ENCODE measurements at regions not wholly inside any gene's neighbourhood (a gene's known extent, or its start where the extent isn't known, plus 50 kb on each side); places are given as distances from the start of the nearest gene placed in this dataset.

DNA sequence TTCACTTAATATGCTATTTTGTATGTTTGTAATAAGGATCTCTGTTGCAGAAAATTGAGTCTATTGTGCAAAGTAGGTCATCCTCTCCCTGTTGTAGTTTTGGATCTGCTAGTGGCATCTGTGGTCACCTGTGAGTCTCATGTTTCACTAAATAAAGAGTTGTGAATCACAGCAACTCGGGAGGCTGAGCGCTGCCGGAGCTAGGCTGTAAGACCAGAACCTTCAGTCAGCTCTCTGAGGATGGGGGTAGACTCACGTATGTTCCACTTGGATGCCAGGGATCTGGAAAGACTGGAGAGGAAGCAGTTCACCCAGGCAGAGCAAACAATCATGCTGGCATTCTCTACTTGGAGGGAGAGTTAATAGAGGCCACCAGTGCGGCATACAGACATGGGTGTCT is 187.3 kb upstream of the FOXA2 start:
- DNase-seq (ENCODE audit: insufficient read length) = no peak
- TF ChIP-seq POLR2AphosphoS5 (IDR thresholded peaks at IDR 0.05; ENCODE audit: low read depth, low read length) (no peak), POLR2A (IDR thresholded peaks at IDR 0.05; ENCODE audit: low read depth, low read length) (no peak), TAF1 (IDR thresholded peaks at IDR 0.05; ENCODE audit: borderline replicate concordance, low read depth, low read length) (no peak)
- FAIRE-seq = no peak

DNA sequence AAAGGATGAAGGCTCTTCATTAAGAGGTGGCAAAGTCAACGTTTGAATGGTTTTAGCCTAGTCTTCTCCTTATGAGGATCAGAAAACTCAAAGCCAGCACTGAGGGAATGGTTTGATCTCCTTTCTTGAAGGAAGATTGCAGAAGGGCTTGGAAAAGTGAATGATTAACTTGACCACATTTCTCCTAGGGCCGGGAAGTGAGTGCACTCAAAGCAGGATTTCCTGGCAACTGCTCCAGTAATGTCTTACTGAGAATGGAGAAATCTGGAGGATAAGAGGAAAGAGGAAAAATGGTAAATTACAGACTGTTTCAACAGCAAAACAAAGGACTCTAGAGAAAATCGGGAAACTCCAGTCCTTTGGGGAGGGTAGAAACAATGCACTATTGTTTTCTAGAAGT is 189.0 kb upstream of the FOXA2 start:
- TF ChIP-seq TAF1 (IDR thresholded peaks at IDR 0.05; ENCODE audit: borderline replicate concordance, low read depth, low read length) = no peak
- TF ChIP-seq POLR2AphosphoS5 (IDR thresholded peaks at IDR 0.05; ENCODE audit: low read depth, low read length) = no peak
- no peak for TF ChIP-seq POLR2A (IDR thresholded peaks at IDR 0.05; ENCODE audit: low read depth, low read length)
- no peak for FAIRE-seq

DNA sequence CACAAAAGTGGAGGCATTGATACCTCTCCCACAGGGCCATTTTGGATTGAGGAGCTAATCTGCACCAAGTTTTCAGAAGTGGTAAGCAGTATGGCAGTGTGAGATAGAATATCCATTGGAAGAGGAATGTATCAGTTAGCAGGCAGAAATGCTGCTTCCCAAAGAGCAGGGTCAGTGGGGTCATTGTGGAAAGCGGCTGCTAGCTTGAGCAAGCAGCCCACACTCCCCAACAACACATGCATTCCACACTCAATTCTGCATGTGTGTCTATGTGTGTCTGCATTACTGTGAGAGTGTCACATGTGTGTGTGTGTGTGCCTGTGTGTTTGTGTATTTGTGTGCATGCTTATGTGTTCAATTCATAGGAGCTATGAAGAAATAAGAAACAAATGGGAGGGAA is 190.9 kb upstream of the FOXA2 start:
- FAIRE-seq = no peak
- DNase-seq (ENCODE audit: insufficient read length) = no peak
- TF ChIP-seq TAF1 (IDR thresholded peaks at IDR 0.05; ENCODE audit: borderline replicate concordance, low read depth, low read length) (no peak), POLR2AphosphoS5 (IDR thresholded peaks at IDR 0.05; ENCODE audit: low read depth, low read length) (no peak), POLR2A (IDR thresholded peaks at IDR 0.05; ENCODE audit: low read depth, low read length) (no peak)

More for the DNA sequence above, 189.0 kb upstream of the FOXA2 start:
- no peak for DNase-seq (ENCODE audit: insufficient read length)

DNA sequence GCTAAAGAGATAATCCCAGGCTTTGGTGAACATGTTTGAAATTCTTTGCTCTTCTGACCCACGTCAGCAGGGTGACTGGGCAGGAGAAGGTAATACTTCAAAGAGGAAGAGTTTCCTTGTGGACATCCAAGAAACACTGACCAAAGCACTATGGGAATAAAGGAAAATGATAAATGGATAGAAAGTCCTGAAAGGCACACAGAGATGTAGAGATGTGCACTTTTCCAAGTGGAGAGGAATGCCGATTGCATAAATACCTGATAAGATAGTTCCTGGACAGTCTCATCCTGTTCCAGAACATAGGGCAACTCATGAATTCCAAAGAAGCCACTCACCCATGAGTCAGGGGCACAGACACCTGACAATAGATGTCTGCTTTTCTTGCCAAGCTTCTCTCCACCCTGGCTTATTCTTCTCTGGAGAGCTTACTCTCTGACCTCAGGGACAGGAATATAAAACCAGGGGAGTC is 191.3 kb upstream of the FOXA2 start:
- FAIRE-seq = no peak
- DNase-seq (ENCODE audit: insufficient read length) = no peak
- no peak for TF ChIP-seq TAF1 (IDR thresholded peaks at IDR 0.05; ENCODE audit: borderline replicate concordance, low read depth, low read length)
- no peak for TF ChIP-seq POLR2AphosphoS5 (IDR thresholded peaks at IDR 0.05; ENCODE audit: low read depth, low read length)
- no peak for TF ChIP-seq POLR2A (IDR thresholded peaks at IDR 0.05; ENCODE audit: low read depth, low read length)

DNA sequence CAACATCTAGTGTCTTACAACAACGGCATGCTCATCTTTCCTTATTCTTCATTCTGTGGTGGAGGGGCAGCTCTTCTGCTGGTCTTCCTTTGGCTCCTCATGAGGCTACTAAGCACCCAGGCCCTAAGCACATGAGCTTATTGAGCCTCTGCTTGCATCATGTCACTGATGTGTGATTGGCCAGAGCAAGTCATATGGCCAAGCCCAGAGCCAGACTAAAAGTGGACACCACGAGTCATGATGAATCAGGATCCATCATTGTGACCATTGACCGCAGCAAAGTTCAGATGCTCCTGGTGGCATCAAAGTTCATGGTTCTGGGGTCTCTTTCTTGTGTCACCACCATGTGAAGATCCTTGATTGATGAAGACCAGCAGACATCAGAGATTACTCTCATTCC is 192.0 kb upstream of the FOXA2 start:
- DNase-seq (ENCODE audit: insufficient read length) (no peak), FAIRE-seq (no peak)
- TF ChIP-seq POLR2A (IDR thresholded peaks at IDR 0.05; ENCODE audit: low read depth, low read length) (no peak), POLR2AphosphoS5 (IDR thresholded peaks at IDR 0.05; ENCODE audit: low read depth, low read length) (no peak), TAF1 (IDR thresholded peaks at IDR 0.05; ENCODE audit: borderline replicate concordance, low read depth, low read length) (no peak)

DNA sequence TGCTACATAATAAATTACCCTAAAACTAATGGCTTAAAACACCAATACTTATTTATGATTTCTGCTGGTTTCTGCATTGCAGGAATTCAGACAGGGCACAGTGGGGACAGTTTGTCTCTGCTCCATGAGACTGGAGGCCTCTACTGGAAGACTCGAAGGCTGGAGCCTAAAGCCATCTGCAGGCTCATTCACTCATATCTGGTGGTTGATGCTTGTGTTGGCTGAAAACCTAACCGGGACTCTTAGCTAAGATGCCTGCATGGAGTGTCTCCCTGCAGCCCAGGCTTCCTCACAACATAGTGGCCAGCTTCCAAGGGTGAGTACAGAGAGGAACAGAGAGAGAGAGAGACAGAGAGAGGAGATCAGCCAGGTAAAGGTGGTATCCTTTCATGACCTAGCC is 195.5 kb upstream of the FOXA2 start:
- DNase-seq (ENCODE audit: insufficient read length) (no peak), FAIRE-seq (no peak)
- TF ChIP-seq POLR2A (IDR thresholded peaks at IDR 0.05; ENCODE audit: low read depth, low read length) (no peak), POLR2AphosphoS5 (IDR thresholded peaks at IDR 0.05; ENCODE audit: low read depth, low read length) (no peak), TAF1 (IDR thresholded peaks at IDR 0.05; ENCODE audit: borderline replicate concordance, low read depth, low read length) (no peak)

GRCh38 chr20:22781869-22782268 is 197.5 kb upstream of the FOXA2 start:
- DNase-seq (ENCODE audit: insufficient read length) (no peak), FAIRE-seq (no peak)
- TF ChIP-seq POLR2A (IDR thresholded peaks at IDR 0.05; ENCODE audit: low read depth, low read length) (no peak), POLR2AphosphoS5 (IDR thresholded peaks at IDR 0.05; ENCODE audit: low read depth, low read length) (no peak), TAF1 (IDR thresholded peaks at IDR 0.05; ENCODE audit: borderline replicate concordance, low read depth, low read length) (no peak)

- TF ChIP-seq POLR2A (IDR thresholded peaks at IDR 0.05; ENCODE audit: low read depth, low read length) (no peak), POLR2AphosphoS5 (IDR thresholded peaks at IDR 0.05; ENCODE audit: low read depth, low read length) (no peak), TAF1 (IDR thresholded peaks at IDR 0.05; ENCODE audit: borderline replicate concordance, low read depth, low read length) (no peak)
- DNase-seq (ENCODE audit: insufficient read length) (no peak), FAIRE-seq (no peak)
Measured at GRCh38 chr20:22789676-22790075, 205.3 kb upstream of the FOXA2 start.

- no peak for TF ChIP-seq POLR2A (IDR thresholded peaks at IDR 0.05; ENCODE audit: low read depth, low read length)
- no peak for TF ChIP-seq POLR2AphosphoS5 (IDR thresholded peaks at IDR 0.05; ENCODE audit: low read depth, low read length)
- no peak for TF ChIP-seq TAF1 (IDR thresholded peaks at IDR 0.05; ENCODE audit: borderline replicate concordance, low read depth, low read length)
- FAIRE-seq = no peak
- DNase-seq (ENCODE audit: insufficient read length) = no peak
Measured at GRCh38 chr20:22791396-22791795, 207.0 kb upstream of the FOXA2 start.

- FAIRE-seq (no peak), DNase-seq (ENCODE audit: insufficient read length) (no peak)
- TF ChIP-seq POLR2A (IDR thresholded peaks at IDR 0.05; ENCODE audit: low read depth, low read length) = no peak
- no peak for TF ChIP-seq POLR2AphosphoS5 (IDR thresholded peaks at IDR 0.05; ENCODE audit: low read depth, low read length)
- no peak for TF ChIP-seq TAF1 (IDR thresholded peaks at IDR 0.05; ENCODE audit: borderline replicate concordance, low read depth, low read length)
Measured at GRCh38 chr20:22791877-22792525, 207.6 kb upstream of the FOXA2 start.

DNA sequence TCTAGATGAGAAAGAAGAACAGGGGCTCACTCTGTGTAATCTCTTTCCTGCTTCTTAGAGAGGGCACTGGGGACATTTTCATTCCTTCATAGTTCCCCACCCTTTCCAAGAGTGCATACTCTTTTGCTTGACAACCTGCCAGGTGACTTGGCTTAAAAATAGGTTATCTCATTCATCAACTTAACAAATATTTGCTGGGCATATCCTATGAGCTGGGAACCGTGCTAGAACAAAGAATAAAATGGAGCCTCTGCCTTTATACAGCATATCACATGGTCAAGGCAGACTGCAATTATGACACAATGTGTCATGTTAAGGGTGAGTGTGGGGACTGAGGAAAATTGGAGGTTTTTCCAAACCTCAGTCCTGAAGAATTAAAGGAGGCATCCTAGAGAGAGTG is 209.8 kb upstream of the FOXA2 start:
- TF ChIP-seq POLR2A (IDR thresholded peaks at IDR 0.05; ENCODE audit: low read depth, low read length) (no peak), TAF1 (IDR thresholded peaks at IDR 0.05; ENCODE audit: borderline replicate concordance, low read depth, low read length) (no peak), POLR2AphosphoS5 (IDR thresholded peaks at IDR 0.05; ENCODE audit: low read depth, low read length) (no peak)
- DNase-seq (ENCODE audit: insufficient read length) (no peak), FAIRE-seq (no peak)

DNA sequence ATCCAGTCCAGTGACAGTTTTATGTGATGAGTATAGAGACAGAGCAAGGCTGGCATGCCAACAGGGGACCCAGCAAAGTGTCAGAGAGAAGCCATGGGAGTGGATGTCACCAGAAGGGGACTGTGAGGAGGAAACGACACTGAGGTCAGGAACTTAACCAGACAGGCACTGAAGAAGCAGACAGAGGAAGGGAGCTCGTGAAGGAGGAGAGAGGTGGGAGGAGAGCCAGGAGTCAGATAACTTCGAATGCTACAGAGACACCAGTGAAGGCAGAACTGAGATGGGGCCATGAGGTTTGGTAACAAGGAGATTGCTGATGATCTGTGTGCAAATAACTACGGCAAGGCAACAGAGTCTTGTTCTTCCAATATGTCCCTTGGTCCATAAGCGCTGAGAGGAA is 211.1 kb upstream of the FOXA2 start:
- TF ChIP-seq TAF1 (IDR thresholded peaks at IDR 0.05; ENCODE audit: borderline replicate concordance, low read depth, low read length) (no peak), POLR2AphosphoS5 (IDR thresholded peaks at IDR 0.05; ENCODE audit: low read depth, low read length) (no peak), POLR2A (IDR thresholded peaks at IDR 0.05; ENCODE audit: low read depth, low read length) (no peak)
- no peak for FAIRE-seq
- DNase-seq (ENCODE audit: insufficient read length) = no peak

Data from GM12892 (cell line).